ENCODE measurements at regions not wholly inside any gene's neighbourhood (a gene's known extent, or its start where the extent isn't known, plus 50 kb on each side); places are given as distances from the start of the nearest gene placed in this dataset.
"Not testable (repeated sequence)": the region's sequence is repeated elsewhere in the genome, so short reads cannot be mapped to it uniquely, and the experiment has no call there.

DNA sequence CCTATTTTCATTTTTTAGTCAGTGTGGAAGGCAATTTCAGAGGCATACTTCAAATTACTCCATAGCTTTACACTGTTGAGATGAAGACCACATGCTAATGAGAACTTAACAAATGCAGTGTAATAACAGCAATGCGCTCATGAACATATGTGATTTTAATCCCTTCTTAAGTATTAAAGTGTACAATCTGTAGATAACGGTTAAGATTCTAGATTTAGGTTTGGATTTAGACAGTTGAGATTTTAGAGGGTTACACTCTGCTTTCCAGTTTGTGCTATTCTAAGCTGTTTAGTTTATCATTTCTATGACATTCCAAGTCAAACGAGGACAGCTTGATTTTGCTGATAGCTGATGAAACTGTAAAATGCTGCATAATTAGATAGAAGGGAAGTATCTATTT, 257.8 kb upstream of the CHRM3 start:
- Histone ChIP-seq H3K27me3 (ENCODE audit: control insufficient read depth, insufficient read depth, low read length) (no peaks in the 10 kb centered on the region), H3K27ac (ENCODE audit: insufficient read depth, low read length, poor library complexity, severe bottlenecking) (no peak overlapping the region), H3K4me1 (ENCODE audit: control insufficient read depth, insufficient read depth, low read length, poor library complexity, severe bottlenecking) (no peaks in the 10 kb centered on the region), H3K9me3 (ENCODE audit: control insufficient read depth in 2 of 2, low read length in 2 of 2) (no peaks in the 10 kb centered on the region), H3K4me3 (ENCODE audit: low read depth, low read length) (no peak overlapping the region), H3K36me3 (ENCODE audit: control insufficient read depth, insufficient read depth, low read length) (no peaks in the 10 kb centered on the region)
- Mint-ChIP-seq H3K4me1 (no peaks in the 10 kb centered on the region), H3K27ac (no peak overlapping the region), H3K36me3 (no peaks in the 10 kb centered on the region), H3K4me3 (no peak overlapping the region), H3K27me3 (no peaks in the 10 kb centered on the region), H3K9me3 (peaks cover 0 to 9% (median 3%) of the 10 kb centered on the region in 7 donors)
- DNase-seq (no peak), ATAC-seq (ENCODE audit: low read depth in 2 of 2) (no peak)

DNA sequence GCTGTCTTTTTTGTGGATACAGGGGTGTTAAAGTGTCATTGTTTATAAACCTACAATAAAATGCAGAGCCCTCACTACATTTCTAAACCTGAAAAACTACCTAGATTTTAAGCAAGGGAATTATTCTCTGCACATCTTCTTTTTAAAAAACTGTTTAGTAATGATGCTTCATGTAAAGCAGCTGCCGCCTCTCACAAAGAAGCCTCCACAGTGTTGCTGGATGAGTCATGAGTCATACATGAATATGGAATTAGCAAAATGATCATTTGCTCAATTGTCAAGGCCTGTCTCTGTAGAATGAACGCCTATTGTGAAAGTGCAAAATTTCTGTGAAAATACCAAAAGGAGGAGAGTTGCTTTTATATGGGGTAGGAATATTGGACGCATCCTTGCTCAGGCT, 259.5 kb upstream of the CHRM3 start:
- peaks cover 0 to 2% of the 10 kb centered on the region in 2 experiments for H3K9me3 ChIP-seq (ENCODE audit: control insufficient read depth in 2 of 2, low read length in 2 of 2)
- DNase-seq: no peak

DNA sequence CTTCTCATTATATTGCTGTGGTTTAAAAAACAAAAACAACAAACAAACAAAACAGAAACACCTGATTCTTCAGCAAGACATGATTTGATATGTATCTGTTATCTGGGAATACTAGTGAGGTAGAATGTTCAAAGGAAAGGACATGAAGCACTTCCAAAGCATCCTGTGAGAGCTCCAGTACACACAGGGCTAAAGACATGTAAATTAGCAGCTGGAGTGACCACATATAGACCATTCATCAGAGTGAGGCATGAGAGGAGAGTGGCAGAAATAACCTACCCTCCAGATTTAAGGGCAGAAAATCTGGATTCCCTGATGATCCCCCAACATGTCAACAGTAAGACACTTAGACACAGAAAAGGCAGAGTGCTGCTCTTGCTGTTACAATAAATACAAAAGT, 260.5 kb upstream of the CHRM3 start:
- Mint-ChIP-seq H3K9me3 (peaks cover 0 to 7% (median 3%) of the 10 kb centered on the region in 7 donors), H3K36me3 (no peaks in the 10 kb centered on the region), H3K4me3 (no peak overlapping the region), H3K27me3 (no peaks in the 10 kb centered on the region), H3K4me1 (no peaks in the 10 kb centered on the region), H3K27ac (no peak overlapping the region)
- no peak for ATAC-seq (ENCODE audit: low read depth in 2 of 2)
- H3K27ac ChIP-seq (ENCODE audit: insufficient read depth, low read length, poor library complexity, severe bottlenecking): no peak overlapping the region
- DNase-seq: no peak
- H3K4me1 ChIP-seq (ENCODE audit: control insufficient read depth, insufficient read depth, low read length, poor library complexity, severe bottlenecking): no peaks in the 10 kb centered on the region
- H3K4me3 ChIP-seq (ENCODE audit: low read depth, low read length): no peak overlapping the region
- no peaks in the 10 kb centered on the region for H3K36me3 ChIP-seq (ENCODE audit: control insufficient read depth, insufficient read depth, low read length)
- peaks cover 0 to 2% of the 10 kb centered on the region in 2 experiments for H3K9me3 ChIP-seq (ENCODE audit: control insufficient read depth in 2 of 2, low read length in 2 of 2)
- H3K27me3 ChIP-seq (ENCODE audit: control insufficient read depth, insufficient read depth, low read length): no peaks in the 10 kb centered on the region

More for the DNA sequence above, 259.5 kb upstream of the CHRM3 start:
- Histone ChIP-seq H3K4me3 (ENCODE audit: low read depth, low read length) (no peak overlapping the region), H3K27ac (ENCODE audit: insufficient read depth, low read length, poor library complexity, severe bottlenecking) (no peak overlapping the region), H3K36me3 (ENCODE audit: control insufficient read depth, insufficient read depth, low read length) (no peaks in the 10 kb centered on the region), H3K4me1 (ENCODE audit: control insufficient read depth, insufficient read depth, low read length, poor library complexity, severe bottlenecking) (no peaks in the 10 kb centered on the region), H3K27me3 (ENCODE audit: control insufficient read depth, insufficient read depth, low read length) (no peaks in the 10 kb centered on the region)
- Mint-ChIP-seq H3K4me1 (no peaks in the 10 kb centered on the region), H3K9me3 (peaks cover 0 to 7% (median 3%) of the 10 kb centered on the region in 7 donors), H3K27ac (no peak overlapping the region), H3K36me3 (no peaks in the 10 kb centered on the region), H3K27me3 (no peaks in the 10 kb centered on the region), H3K4me3 (no peak overlapping the region)
- ATAC-seq (ENCODE audit: low read depth in 2 of 2): no peak

DNA sequence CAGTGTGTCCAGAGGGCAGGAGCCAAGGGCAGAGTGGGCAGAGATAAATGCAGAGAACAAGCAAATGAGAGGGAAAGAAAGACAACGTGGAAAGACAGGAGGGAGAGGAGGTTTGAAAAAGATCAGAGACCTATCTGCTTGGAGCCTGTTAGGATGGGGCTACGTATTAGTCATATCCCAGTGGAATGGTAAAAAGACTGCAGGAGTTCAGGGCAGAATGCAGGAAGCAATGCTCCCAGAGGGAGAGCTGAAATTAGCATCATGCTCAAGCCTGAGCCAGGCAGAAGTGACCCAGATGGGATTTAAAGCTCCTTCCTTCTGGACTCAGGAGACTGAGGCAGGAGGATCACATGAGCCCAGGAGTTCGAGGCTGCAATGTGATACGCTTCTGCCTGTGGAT, 261.3 kb upstream of the CHRM3 start:
- Mint-ChIP-seq H3K4me3 (no peak overlapping the region), H3K27ac (no peak overlapping the region), H3K27me3 (no peaks in the 10 kb centered on the region), H3K36me3 (no peaks in the 10 kb centered on the region), H3K4me1 (no peaks in the 10 kb centered on the region), H3K9me3 (peaks cover 0 to 8% (median 3%) of the 10 kb centered on the region in 7 donors)
- Histone ChIP-seq H3K27ac (ENCODE audit: insufficient read depth, low read length, poor library complexity, severe bottlenecking) (no peak overlapping the region), H3K4me3 (ENCODE audit: low read depth, low read length) (no peak overlapping the region), H3K4me1 (ENCODE audit: control insufficient read depth, insufficient read depth, low read length, poor library complexity, severe bottlenecking) (no peaks in the 10 kb centered on the region), H3K36me3 (ENCODE audit: control insufficient read depth, insufficient read depth, low read length) (no peaks in the 10 kb centered on the region), H3K9me3 (ENCODE audit: control insufficient read depth in 2 of 2, low read length in 2 of 2) (peaks cover 0 to 2% of the 10 kb centered on the region in 2 experiments), H3K27me3 (ENCODE audit: control insufficient read depth, insufficient read depth, low read length) (no peaks in the 10 kb centered on the region)
- DNase-seq (no peak), ATAC-seq (ENCODE audit: low read depth in 2 of 2) (no peak)

DNA sequence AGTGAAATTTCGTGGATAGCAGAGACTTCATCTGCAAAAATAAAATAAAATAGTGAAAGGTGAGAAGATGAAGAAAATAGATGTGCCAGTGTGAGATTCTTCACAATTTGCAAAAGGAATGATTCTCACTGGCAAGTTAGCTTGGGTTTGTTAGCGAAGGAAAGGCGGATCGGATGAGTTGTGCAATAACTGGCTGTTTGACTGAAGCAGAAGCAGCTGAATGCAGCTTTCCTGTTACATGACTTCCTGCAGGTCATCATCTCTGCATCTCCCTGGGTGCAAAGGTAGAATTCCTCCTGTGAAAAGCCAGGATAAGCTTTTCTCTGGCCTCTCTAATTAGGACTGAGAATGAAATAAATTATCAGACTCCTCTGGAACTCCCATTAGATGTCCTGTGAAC, 263.1 kb upstream of the CHRM3 start:
- Histone ChIP-seq H3K4me1 (ENCODE audit: control insufficient read depth, insufficient read depth, low read length, poor library complexity, severe bottlenecking) (no peaks in the 10 kb centered on the region), H3K27ac (ENCODE audit: insufficient read depth, low read length, poor library complexity, severe bottlenecking) (no peak overlapping the region), H3K9me3 (ENCODE audit: control insufficient read depth in 2 of 2, low read length in 2 of 2) (peaks cover 0 to 2% of the 10 kb centered on the region in 2 experiments), H3K4me3 (ENCODE audit: low read depth, low read length) (no peak overlapping the region), H3K27me3 (ENCODE audit: control insufficient read depth, insufficient read depth, low read length) (no peaks in the 10 kb centered on the region), H3K36me3 (ENCODE audit: control insufficient read depth, insufficient read depth, low read length) (no peaks in the 10 kb centered on the region)
- DNase-seq: no peak
- H3K27me3 Mint-ChIP-seq: no peaks in the 10 kb centered on the region
- H3K27ac Mint-ChIP-seq: no peak overlapping the region
- H3K4me1 Mint-ChIP-seq: no peaks in the 10 kb centered on the region
- no peaks in the 10 kb centered on the region for H3K36me3 Mint-ChIP-seq
- H3K4me3 Mint-ChIP-seq: no peak overlapping the region
- peaks cover 0 to 15% (median 3%) of the 10 kb centered on the region in 7 donors for H3K9me3 Mint-ChIP-seq
- no peak for ATAC-seq (ENCODE audit: low read depth in 2 of 2)

DNA sequence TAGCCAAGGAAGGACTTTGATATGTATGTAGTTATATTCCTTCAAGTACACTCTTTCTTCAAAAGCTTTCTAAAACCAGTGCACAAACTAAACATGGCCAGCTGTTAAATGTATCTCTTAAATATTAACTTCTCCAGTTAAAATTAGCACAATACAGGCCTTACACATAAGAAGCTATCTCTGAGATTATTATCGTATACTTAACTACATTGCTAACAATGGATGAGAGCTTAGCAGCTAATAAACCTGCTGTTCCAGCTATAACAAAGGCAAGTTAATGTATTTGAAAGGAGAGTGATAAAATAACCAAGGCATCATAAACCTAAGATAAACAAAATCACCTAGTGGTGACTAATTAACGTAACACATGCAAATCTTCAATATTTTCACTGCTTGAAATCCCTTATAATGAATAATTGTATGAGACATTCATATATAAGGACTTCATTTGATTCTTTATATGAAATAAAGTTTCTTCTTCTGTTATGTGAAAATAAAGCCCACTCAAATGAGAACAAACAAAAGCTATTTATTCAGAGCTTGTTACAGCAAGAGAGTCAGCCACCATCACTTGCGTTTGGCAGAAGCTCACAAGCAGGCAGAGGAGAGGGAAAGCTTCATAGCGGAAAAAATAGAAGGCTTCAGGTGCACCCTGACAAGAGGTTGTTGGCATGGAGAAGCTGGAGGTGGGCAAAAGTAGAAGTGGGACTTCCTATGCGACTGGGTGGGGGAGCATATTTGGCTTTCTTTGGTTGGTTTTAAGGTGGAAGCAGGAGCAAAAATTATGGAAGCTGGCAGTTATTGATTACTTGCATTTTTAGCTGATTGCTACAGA, 274.1 kb upstream of the CHRM3 start:
- no peak overlapping the region for H3K27ac ChIP-seq (ENCODE audit: insufficient read depth, low read length, poor library complexity, severe bottlenecking)
- ATAC-seq (ENCODE audit: low read depth in 2 of 2) (no peak), DNase-seq (no peak)
- no peaks in the 10 kb centered on the region for H3K27me3 ChIP-seq (ENCODE audit: control insufficient read depth, insufficient read depth, low read length)
- H3K4me3 ChIP-seq (ENCODE audit: low read depth, low read length): no peak overlapping the region
- no peaks in the 10 kb centered on the region for H3K36me3 ChIP-seq (ENCODE audit: control insufficient read depth, insufficient read depth, low read length)
- no peaks in the 10 kb centered on the region for H3K4me1 ChIP-seq (ENCODE audit: control insufficient read depth, insufficient read depth, low read length, poor library complexity, severe bottlenecking)
- H3K36me3 Mint-ChIP-seq: no peaks in the 10 kb centered on the region
- no peak overlapping the region for H3K4me3 Mint-ChIP-seq
- peaks cover 0 to 8% (median 2%) of the 10 kb centered on the region in 7 donors for H3K9me3 Mint-ChIP-seq
- H3K27me3 Mint-ChIP-seq: no peaks in the 10 kb centered on the region
- no peaks in the 10 kb centered on the region for H3K9me3 ChIP-seq (ENCODE audit: control insufficient read depth in 2 of 2, low read length in 2 of 2)
- no peak overlapping the region for H3K27ac Mint-ChIP-seq
- H3K4me1 Mint-ChIP-seq: no peaks in the 10 kb centered on the region

DNA sequence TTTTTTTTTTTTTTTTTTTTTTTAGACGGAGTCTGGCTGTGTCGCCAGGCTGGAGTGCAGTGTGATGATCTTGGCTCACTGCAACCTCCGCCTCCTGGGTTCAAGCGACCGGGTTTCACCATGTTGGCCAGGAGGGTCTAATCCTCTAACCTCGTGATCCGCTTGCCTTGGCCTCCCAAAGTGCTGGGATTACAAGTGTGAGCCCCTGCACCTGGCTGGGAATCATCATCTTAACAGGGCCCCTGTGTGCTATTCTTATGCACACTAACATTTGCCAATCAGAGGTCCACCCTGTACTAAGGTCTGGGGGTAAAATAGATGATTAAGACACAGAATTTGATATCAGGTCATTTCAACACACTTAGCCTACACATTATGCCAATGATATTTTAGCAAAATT, 278.7 kb upstream of the CHRM3 start:
- ATAC-seq (ENCODE audit: low read depth in 2 of 2): no peak

DNA sequence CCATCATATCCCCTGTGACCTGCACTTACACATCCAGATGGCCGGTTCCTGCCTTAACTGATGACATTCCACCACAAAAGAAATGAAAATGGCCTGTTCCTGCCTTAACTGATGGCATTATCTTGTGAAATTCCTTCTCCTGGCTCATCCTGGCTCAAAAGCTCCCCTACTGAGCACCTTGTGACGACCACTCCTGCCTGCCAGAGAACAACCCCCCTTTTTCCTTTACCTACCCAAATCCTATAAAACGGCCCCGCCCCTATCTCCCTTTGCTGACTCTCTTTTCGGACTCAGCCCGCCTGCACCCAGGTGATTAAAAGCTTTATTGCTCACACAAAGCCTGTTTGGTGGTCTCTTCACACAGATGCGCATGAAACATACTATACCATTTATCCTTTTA, 279.7 kb upstream of the CHRM3 start:
- not testable (repeated sequence) for ATAC-seq (ENCODE audit: low read depth in 2 of 2); H3K27me3 Mint-ChIP-seq; H3K9me3 ChIP-seq (ENCODE audit: control insufficient read depth in 2 of 2, low read length in 2 of 2); DNase-seq; H3K27me3 ChIP-seq (ENCODE audit: control insufficient read depth, insufficient read depth, low read length); H3K27ac Mint-ChIP-seq; H3K4me3 Mint-ChIP-seq; H3K36me3 ChIP-seq (ENCODE audit: control insufficient read depth, insufficient read depth, low read length); H3K36me3 Mint-ChIP-seq; H3K4me3 ChIP-seq (ENCODE audit: low read depth, low read length); H3K27ac ChIP-seq (ENCODE audit: insufficient read depth, low read length, poor library complexity, severe bottlenecking); H3K4me1 Mint-ChIP-seq; H3K4me1 ChIP-seq (ENCODE audit: control insufficient read depth, insufficient read depth, low read length, poor library complexity, severe bottlenecking)
- peaks cover 0 to 20% (median 2%) of the 10 kb centered on the region in 7 donors for H3K9me3 Mint-ChIP-seq

More for the DNA sequence above, 278.7 kb upstream of the CHRM3 start:
- no peak overlapping the region for H3K4me3 ChIP-seq (ENCODE audit: low read depth, low read length)
- Mint-ChIP-seq H3K27ac (no peak overlapping the region), H3K36me3 (no peaks in the 10 kb centered on the region), H3K9me3 (peaks cover 0 to 17% (median 3%) of the 10 kb centered on the region in 7 donors), H3K4me3 (no peak overlapping the region), H3K27me3 (no peaks in the 10 kb centered on the region), H3K4me1 (no peaks in the 10 kb centered on the region)
- no peak overlapping the region for H3K27ac ChIP-seq (ENCODE audit: insufficient read depth, low read length, poor library complexity, severe bottlenecking)
- H3K36me3 ChIP-seq (ENCODE audit: control insufficient read depth, insufficient read depth, low read length): no peaks in the 10 kb centered on the region
- no peaks in the 10 kb centered on the region for H3K4me1 ChIP-seq (ENCODE audit: control insufficient read depth, insufficient read depth, low read length, poor library complexity, severe bottlenecking)
- H3K9me3 ChIP-seq (ENCODE audit: control insufficient read depth in 2 of 2, low read length in 2 of 2): no peaks in the 10 kb centered on the region
- DNase-seq: no peak
- no peaks in the 10 kb centered on the region for H3K27me3 ChIP-seq (ENCODE audit: control insufficient read depth, insufficient read depth, low read length)

All from CD4-positive, CD25-positive, alpha-beta regulatory T cell (primary cell).